NCI-H1092 treated with DMSO at 0.1 percent for 48 hours (cell line): ENCODE measurements at regions not wholly inside any gene's neighbourhood (a gene's known extent, or its start where the extent isn't known, plus 50 kb on each side); places are given as distances from the start of the nearest gene placed in this dataset.

Source experiments
- DNase-seq: peaks from one replicate; lab custom pipeline; 2025; lab: John Stamatoyannopoulos, UW

DNA sequence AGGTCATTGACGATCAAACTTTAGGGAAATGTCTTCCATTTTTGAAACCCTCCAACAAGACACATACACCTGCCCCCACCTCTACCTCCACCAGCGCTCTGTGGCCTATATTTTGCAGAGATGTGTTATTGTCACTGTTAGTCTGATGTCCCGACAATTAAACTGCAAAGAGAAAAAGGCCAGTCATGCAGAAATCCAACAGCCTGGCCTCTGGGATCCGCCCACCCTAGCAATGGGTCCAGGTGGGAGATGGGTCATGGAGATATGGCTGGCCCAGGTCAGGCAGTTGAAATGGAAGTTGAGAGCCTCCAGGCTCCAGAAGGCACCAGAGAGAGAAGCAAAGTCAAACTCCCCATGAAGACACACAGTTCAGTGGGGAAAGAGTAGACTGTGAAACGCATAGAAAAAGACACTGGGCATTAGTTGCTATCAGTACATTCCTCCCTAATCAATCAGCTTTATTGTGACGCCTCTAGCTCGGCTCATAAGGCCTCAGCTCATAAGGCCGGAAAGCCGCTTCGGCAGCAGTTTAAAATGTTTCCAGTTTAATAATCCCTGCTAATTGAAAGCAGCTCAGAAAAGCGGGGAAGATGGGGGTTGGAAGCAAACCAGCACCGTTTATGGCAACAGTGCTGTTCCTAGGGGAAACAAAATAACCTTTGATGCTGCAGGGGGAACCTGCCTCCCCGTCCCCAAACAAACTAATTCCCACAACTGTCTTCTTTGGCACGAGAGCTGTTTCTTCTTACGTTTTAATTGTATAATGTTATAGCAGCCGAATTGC, 239.7 kb upstream of the ZNF507 start:
- DNase-seq, result no peak

GRCh38 chr19:32122258-32122657, 223.2 kb upstream of the ZNF507 start:
- DNase-seq, result no peak

DNA sequence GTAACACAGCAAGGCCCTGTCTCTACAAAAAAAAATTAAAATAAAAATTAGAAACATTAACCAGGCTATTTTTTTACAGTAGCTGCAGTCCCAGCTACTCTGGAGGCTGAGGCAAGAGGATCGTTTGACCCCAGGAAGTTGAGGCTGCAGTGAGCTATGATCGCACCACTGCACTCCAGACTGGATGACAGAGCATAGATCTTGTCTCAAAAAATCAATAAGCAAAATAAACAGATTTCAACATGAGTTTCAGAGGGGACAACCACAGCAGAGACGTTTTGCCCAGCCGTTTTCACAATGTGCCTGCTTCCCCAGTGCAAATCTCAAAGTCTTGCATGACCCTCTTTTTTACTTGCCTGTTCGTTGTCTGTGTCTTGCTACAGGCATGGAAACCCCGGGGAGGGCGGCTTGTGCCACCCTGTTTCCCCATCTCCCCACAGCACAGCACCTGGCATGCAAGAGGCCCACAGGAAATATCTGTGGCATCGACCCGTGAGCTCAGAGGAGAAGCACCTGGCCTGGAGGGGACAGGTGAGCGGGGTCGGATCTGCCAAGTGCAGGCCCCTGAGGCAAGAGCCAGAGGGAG, 222.0 kb upstream of the ZNF507 start:
- DNase-seq, result no peak

DNA sequence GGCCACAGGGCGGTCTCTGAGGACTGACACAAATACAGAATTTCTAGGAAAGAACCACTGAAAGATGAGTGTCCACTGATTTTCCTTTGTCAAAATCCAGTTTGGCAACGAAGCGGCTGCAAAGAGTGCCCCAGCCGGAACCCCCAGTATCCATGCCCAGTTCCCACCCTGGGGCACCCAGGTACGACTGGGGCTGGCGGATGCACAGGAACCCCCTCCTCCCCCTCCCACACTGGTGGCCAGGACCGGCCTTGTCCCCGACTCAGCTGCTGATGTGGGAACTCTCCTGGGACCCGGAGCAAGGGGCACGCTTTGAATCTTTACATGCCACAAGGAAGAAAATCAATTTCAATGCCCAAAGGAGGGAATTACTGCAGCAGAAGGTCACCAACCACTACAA, 220.8 kb upstream of the ZNF507 start:
- DNase-seq, result no peak

- no peak for DNase-seq
These were observed 216.3 kb upstream of the ZNF507 start for GRCh38 chr19:32129141-32129540.

DNA sequence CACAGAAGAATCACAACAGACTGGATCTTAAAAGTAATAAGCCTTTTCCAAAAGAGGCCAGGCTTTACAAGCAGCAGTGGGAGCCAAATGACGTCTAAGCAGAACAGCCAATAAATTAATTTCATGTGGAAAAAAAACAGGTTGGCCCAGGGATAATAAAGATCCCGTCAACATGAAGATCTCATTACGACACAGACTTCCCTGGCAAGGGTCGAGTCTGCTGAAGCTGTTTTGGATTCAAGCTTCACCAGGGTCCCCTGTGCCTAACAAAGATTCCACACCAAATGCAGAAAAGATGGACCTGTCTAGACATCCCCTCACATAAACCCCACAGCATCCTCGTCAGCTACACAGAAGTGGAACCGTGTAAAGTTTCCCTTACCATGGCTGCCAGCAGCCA, 215.1 kb upstream of the ZNF507 start:
- no peak for DNase-seq

- no peak for DNase-seq
These were observed 214.4 kb upstream of the ZNF507 start for GRCh38 chr19:32131005-32131404.

DNA sequence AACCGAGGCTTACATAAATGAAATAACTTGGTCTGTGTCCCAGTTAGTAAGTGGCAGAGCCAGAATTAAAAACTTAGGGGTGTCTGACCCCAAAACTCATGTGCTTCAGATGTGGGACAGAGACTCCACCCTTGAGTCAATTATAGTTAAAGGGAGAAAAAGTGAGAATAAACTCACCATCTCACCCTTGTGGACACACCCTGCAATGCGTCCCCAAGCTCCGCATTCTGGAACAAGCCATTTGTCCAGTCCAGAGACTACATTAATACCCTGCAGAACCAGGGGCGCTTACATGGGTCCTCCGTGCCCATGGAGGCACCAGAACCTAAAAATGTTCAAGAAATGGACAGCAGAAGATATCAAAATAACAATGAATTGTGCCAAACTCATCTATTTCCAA, 207.0 kb upstream of the ZNF507 start:
- no peak for DNase-seq

- DNase-seq, result no peak
These were observed 203.4 kb upstream of the ZNF507 start for GRCh38 chr19:32141840-32142511.

DNA sequence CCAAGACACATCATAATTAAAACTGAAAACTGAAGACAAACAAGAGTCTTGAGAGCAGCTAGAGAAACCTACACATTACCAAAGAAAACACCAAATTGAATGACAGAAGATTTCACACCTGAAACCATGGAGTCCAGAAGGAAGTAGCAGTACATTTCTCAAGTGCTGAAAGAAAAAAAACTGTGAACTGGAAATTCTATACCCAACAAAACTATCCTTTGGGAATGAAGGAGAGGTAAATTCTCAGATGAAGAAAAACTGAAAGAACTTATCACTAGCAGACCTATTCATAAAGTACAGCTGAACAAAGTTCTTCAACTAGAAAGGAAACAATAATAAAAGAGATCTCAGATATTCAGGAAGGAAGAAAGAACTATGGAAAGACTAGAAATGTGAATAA, 198.7 kb upstream of the ZNF507 start:
- DNase-seq, result no peak

- DNase-seq, result no peak
These were observed 194.8 kb upstream of the ZNF507 start for GRCh38 chr19:32150605-32151004.

- no peak for DNase-seq
These were observed 191.0 kb upstream of the ZNF507 start for GRCh38 chr19:32154418-32154817.

GRCh38 chr19:32164384-32164992, 180.9 kb upstream of the ZNF507 start:
- DNase-seq, result no peak

GRCh38 chr19:32165141-32165540, 180.3 kb upstream of the ZNF507 start:
- no peak for DNase-seq

DNA sequence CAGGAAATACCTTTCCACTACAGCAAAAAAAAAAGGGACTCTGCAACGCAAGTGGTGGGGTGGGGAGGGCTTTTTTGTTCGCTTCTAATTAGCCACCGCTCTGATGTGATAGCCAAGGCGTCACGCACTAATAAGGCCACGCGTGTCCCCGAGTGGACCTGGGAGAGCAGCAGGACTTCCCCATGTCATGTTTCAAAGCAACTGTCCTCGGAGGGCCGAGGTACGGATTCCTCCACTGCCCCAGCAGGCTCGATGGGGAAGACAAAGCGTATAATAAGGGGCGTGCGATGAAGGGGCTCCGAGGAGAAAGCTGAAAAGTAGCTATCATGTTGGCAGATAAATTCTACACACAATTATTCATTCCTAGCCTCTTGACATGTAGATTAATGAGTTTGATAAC, 179.7 kb upstream of the ZNF507 start:
- no peak for DNase-seq

DNA sequence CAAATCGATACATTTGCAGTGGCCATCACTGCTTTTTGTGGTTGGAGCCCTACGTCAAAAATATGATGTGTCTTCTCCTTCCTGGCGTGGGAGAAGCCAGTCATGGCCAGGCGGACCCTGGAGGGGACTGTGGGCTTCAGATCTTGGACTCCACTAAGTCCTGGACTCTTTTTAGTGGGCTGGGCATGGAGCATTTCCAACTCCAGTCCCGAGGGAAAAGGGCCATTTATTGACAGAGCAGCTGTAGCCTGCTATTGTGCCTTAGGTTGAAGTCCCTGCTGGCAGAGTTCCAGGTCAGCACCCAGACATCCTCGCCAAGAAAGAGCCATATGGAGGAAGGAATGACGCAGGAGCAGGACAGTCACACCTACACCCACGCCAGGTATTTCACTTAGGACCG, 179.2 kb upstream of the ZNF507 start:
- DNase-seq, result peak; percentile 2

DNA sequence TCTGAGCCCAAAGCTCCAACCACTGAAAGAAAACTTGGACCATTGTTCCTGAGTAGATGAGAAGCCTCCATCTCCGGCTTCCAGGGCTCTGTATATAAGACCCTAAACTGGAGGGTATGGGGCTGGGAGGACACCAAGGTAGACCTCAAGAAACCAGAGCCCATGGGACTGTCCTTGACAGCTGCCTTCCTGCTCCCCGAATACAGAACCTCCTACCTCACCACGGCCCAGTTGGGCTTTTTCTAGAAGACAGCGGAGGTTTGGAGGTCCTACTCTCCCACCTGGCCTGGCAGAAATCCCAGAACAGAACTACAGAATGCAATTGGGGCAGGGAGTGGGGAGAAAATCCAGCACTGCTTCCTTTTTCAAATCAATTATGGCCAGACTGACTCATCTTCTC, 177.3 kb upstream of the ZNF507 start:
- no peak for DNase-seq

DNA sequence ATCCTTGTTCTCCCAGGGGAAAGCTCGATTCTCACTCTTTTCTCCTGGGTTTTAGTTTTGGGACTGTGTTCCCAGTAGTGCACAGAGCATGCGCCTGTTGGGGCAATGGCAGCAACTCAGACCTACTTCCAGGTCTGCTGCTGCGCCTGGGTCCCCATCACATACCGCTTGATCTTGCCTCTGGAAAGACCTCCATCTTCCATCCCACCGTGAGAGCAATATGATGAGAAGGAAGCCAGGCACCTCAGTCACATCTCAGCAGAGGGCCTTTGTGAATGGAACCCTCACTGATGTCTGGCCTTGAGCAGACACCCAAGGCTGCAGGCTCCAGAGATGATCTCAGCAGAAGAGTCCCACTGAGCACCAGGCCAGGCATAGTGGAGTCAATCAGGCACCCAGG, 176.8 kb upstream of the ZNF507 start:
- no peak for DNase-seq

GRCh38 chr19:32171719-32172151, 173.7 kb upstream of the ZNF507 start:
- no peak for DNase-seq

GRCh38 chr19:32172566-32173160, 172.7 kb upstream of the ZNF507 start:
- no peak for DNase-seq

GRCh38 chr19:32173836-32174235, 171.6 kb upstream of the ZNF507 start:
- no peak for DNase-seq

DNA sequence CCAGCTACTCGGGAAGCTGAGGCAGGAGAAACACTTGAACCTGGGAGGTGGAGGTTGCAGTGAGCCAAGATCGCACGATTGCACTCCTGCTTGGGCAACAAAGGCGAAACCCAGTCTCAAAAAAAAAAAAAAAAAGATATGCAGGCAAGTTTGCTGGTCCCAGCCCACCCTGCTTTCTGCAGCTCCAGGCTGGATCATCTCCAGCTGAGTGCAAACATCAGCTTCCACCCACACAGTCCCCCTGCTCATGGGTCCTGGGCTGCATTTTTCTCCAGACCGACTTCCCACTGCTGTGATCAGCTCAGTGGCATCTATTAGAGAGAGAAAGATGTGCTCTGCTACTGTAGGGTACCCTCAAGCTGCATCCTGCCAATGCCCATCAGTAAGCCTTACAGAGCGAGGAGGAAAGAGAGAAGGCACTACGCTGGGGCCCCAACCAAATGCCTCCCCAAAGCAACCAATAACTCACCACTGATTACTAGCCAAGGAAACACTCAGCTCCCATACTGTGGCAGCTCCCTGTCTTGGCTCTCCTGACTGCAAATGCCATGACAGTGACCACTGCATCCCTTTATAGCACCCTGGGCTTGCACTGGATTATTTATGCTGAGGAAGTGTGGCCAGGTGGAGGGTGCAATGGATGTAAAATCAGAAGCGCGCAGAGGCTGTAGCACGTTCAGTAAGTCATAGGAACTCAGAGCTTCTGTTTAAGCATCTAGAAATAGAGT, 170.9 kb upstream of the ZNF507 start:
- no peak for DNase-seq
